22Rv1 (cell line): ENCODE measurements at regions not wholly inside any gene's neighbourhood (a gene's known extent, or its start where the extent isn't known, plus 50 kb on each side); places are given as distances from the start of the nearest gene placed in this dataset.

ENCODE experiments used
- ZFX ChIP-seq: fragments of 450-650 bp; IDR thresholded peaks from 2 replicates; pipeline ENCODE4 v1.6.1; 2017; ENCODE audit warnings: antibody characterized with exemption, borderline replicate concordance
- TF ChIP-seq, protein P1 (sequence below): fragments of 450-650 bp; IDR thresholded peaks from 2 replicates; pipeline ENCODE4 v1.5.1; 2017; ENCODE audit warnings: mild to moderate bottlenecking

DNA sequence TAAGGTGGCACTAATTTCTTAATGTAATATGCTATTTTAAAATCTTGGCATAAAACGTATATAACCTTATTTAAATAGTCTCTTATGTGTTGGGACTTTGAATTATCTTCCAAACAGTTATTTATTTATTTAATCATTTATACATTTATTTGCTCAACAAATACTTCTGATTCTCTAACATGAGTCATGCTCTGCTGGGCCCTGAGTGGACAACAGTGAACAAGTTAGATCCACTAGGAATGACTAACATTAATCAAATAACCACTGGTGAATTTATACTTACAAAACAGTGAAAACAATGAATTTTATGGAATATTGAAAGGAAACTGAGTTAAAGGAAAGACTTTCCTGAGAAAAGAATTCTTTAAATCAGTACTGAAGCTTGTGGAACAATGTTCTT lies 1257.2 kb upstream of the CHAC2 start:
- TF ChIP-seq, protein P1, sequence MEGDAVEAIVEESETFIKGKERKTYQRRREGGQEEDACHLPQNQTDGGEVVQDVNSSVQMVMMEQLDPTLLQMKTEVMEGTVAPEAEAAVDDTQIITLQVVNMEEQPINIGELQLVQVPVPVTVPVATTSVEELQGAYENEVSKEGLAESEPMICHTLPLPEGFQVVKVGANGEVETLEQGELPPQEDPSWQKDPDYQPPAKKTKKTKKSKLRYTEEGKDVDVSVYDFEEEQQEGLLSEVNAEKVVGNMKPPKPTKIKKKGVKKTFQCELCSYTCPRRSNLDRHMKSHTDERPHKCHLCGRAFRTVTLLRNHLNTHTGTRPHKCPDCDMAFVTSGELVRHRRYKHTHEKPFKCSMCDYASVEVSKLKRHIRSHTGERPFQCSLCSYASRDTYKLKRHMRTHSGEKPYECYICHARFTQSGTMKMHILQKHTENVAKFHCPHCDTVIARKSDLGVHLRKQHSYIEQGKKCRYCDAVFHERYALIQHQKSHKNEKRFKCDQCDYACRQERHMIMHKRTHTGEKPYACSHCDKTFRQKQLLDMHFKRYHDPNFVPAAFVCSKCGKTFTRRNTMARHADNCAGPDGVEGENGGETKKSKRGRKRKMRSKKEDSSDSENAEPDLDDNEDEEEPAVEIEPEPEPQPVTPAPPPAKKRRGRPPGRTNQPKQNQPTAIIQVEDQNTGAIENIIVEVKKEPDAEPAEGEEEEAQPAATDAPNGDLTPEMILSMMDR, result no peak
- TF ChIP-seq ZFX, result no peak
